Cardiac muscle cell (in vitro differentiated cells and primary cell): ENCODE measurements at regions not wholly inside any gene's neighbourhood (a gene's known extent, or its start where the extent isn't known, plus 50 kb on each side); places are given as distances from the start of the nearest gene placed in this dataset.

Source experiments
- DNase-seq, 2 donors: peaks; one replicate each; pipeline versions ENCODE4 v3.0.0 to v3.0.0-alpha.2; 2010 to 2017; ENCODE audit warnings: low read depth in 1 of 2, low spot score in 1 of 2
- H3K27ac ChIP-seq: fragments of 200-600 bp; sonication (generic); 2 replicates; pipeline ENCODE4 v1.5.1; 2016
- H3K27me3 ChIP-seq: fragments of 200-600 bp; sonication (generic); 2 replicates; pipeline ENCODE4 v1.6.0; 2016; ENCODE audit warnings: control low read depth
- H3K36me3 ChIP-seq: fragments of 200-600 bp; sonication (generic); 2 replicates; pipeline ENCODE4 v1.5.1; 2016; ENCODE audit warnings: control low read depth
- H3K4me1 ChIP-seq: fragments of 200-600 bp; sonication (generic); 2 replicates; pipeline ENCODE4 v1.8.1; 2017; ENCODE audit warnings: low read depth, mild to moderate bottlenecking, mixed run types
- H3K4me3 ChIP-seq: fragments of 200-600 bp; sonication (generic); 2 replicates; pipeline ENCODE4 v1.5.1; 2016; ENCODE audit warnings: mild to moderate bottlenecking
- H3K9me3 ChIP-seq: fragments of 200-600 bp; sonication (generic); 2 replicates; pipeline ENCODE4 v1.5.1; 2017; ENCODE audit warnings: low read depth, mild to moderate bottlenecking, control low read depth
- TF ChIP-seq, protein P1 (sequence below): IDR thresholded peaks from 2 replicates; pipeline ENCODE4 v1.5.1; 2012; ENCODE audit warnings: low read depth, mild to moderate bottlenecking, low read length

- Histone ChIP-seq H3K4me3 (no peak overlapping the region), H3K27me3 (no peaks in the 10 kb centered on the region), H3K27ac (no peak overlapping the region), H3K36me3 (no peaks in the 10 kb centered on the region), H3K9me3 (no peaks in the 10 kb centered on the region), H3K4me1 (no peaks in the 10 kb centered on the region)
- DNase-seq = no peak
- TF ChIP-seq, protein P1, sequence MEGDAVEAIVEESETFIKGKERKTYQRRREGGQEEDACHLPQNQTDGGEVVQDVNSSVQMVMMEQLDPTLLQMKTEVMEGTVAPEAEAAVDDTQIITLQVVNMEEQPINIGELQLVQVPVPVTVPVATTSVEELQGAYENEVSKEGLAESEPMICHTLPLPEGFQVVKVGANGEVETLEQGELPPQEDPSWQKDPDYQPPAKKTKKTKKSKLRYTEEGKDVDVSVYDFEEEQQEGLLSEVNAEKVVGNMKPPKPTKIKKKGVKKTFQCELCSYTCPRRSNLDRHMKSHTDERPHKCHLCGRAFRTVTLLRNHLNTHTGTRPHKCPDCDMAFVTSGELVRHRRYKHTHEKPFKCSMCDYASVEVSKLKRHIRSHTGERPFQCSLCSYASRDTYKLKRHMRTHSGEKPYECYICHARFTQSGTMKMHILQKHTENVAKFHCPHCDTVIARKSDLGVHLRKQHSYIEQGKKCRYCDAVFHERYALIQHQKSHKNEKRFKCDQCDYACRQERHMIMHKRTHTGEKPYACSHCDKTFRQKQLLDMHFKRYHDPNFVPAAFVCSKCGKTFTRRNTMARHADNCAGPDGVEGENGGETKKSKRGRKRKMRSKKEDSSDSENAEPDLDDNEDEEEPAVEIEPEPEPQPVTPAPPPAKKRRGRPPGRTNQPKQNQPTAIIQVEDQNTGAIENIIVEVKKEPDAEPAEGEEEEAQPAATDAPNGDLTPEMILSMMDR = no peak
These were observed 92.7 kb upstream of the PRMT8 start for GRCh38 chr12:3398196-3398789.

- no peak for DNase-seq
- Histone ChIP-seq H3K27me3 (no peaks in the 10 kb centered on the region), H3K4me1 (no peaks in the 10 kb centered on the region), H3K27ac (no peak overlapping the region), H3K4me3 (no peak overlapping the region), H3K36me3 (no peaks in the 10 kb centered on the region), H3K9me3 (no peaks in the 10 kb centered on the region)
- TF ChIP-seq, protein P1 = no peak
These were observed 85.2 kb upstream of the PRMT8 start for GRCh38 chr12:3405821-3406220.

GRCh38 chr12:3407723-3408122, 83.3 kb upstream of the PRMT8 start:
- TF ChIP-seq, protein P1 = no peak

GRCh38 chr12:3409662-3410061, 81.3 kb upstream of the PRMT8 start:
- Histone ChIP-seq H3K4me1 (no peaks in the 10 kb centered on the region), H3K36me3 (no peaks in the 10 kb centered on the region), H3K9me3 (no peaks in the 10 kb centered on the region), H3K4me3 (no peak overlapping the region), H3K27ac (no peak overlapping the region), H3K27me3 (no peaks in the 10 kb centered on the region)
- TF ChIP-seq, protein P1 = no peak
- DNase-seq = no peak

More at GRCh38 chr12:3407723-3408122, 83.3 kb upstream of the PRMT8 start:
- no peak for DNase-seq
- Histone ChIP-seq H3K4me1 (no peaks in the 10 kb centered on the region), H3K9me3 (no peaks in the 10 kb centered on the region), H3K4me3 (no peak overlapping the region), H3K36me3 (no peaks in the 10 kb centered on the region), H3K27ac (no peak overlapping the region), H3K27me3 (no peaks in the 10 kb centered on the region)

GRCh38 chr12:3416159-3416558, 74.8 kb upstream of the PRMT8 start:
- H3K27me3 ChIP-seq = peaks cover 10% of the 10 kb centered on the region
- H3K36me3 ChIP-seq = no peaks in the 10 kb centered on the region
- no peaks in the 10 kb centered on the region for H3K9me3 ChIP-seq
- no peak overlapping the region for H3K4me3 ChIP-seq
- no peak overlapping the region for H3K27ac ChIP-seq
- TF ChIP-seq, protein P1 = no peak
- H3K4me1 ChIP-seq = no peaks in the 10 kb centered on the region
- no peak for DNase-seq
